A172 (cell line): ENCODE measurements at regions not wholly inside any gene's neighbourhood (a gene's known extent, or its start where the extent isn't known, plus 50 kb on each side); places are given as distances from the start of the nearest gene placed in this dataset.
"Not testable (repeated sequence)": the region's sequence is repeated elsewhere in the genome, so short reads cannot be mapped to it uniquely, and the experiment has no call there.

ENCODE experiments used
- DNase-seq: peaks from one replicate; pipeline ENCODE4 v3.0.0-alpha.2; 2015; ENCODE audit warnings: low spot score

GRCh38 chr13:91219201-91219600 lies 128.3 kb upstream of the MIR17HG start:
- DNase-seq, result no peak

GRCh38 chr13:91220872-91221271 lies 126.6 kb upstream of the MIR17HG start:
- no peak for DNase-seq

GRCh38 chr13:91228108-91228507 lies 119.4 kb upstream of the MIR17HG start:
- DNase-seq, result no peak

- no peak for DNase-seq
Measured at GRCh38 chr13:91228940-91229339, 118.5 kb upstream of the MIR17HG start.

- DNase-seq, result no peak
Measured at GRCh38 chr13:91232716-91233115, 114.8 kb upstream of the MIR17HG start.

GRCh38 chr13:91233291-91233690 lies 114.2 kb upstream of the MIR17HG start:
- no peak for DNase-seq

DNA sequence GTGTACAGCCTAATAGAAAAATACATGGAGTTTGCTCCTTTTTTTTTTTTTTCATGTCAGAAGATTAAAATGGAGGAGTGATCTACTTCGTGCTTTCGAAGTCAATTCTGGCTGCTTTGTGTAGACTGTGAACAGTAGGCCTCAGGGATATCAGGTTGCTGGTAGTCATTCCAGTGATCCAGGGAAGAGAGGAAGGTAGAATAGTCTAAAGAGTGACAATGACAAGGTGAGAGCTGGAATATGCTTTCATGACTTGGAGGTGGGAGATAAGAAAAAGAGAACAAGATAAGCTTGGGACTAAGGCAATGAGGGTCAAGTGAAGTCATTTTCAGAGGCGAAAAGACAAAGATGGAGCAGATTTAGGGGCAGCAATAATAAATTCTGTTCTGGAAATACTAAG lies 111.3 kb upstream of the MIR17HG start:
- DNase-seq, result no peak

GRCh38 chr13:91236921-91237320 lies 110.6 kb upstream of the MIR17HG start:
- no peak for DNase-seq

- no peak for DNase-seq
Measured at GRCh38 chr13:91238036-91238435, 109.5 kb upstream of the MIR17HG start.

GRCh38 chr13:91240341-91240740 lies 107.1 kb upstream of the MIR17HG start:
- no peak for DNase-seq

DNA sequence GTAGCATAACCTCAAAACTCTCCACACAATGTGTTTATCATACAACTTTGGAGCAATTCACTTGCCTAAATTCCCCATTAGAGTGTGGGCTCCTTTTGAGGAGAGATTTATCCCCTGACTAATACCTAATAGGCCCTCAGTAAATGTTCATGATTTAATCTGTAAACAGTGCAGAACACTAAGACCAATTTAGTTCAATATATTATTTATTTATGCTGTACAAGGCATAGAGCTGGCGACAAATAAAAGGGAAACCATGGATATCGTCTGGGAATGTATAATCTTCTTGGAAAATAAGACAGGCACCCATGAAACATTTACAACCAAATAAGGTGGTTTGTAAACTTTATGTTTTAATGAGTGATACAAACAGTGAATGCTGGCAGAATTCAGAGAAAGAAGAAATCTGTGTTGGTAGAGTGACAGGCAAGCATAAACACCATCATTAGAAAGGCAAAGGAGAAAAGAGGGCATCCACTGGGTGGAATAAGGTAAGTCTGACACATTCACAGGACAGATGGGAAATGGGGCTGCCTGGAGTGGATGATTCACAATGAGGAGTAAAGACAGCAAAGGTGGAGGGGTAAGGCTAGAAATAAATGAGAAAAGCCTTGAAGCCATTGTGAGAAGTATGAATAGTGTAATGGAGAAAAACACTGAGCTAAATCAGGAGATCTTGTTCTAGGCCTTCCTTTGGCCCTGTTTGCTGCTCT lies 106.1 kb upstream of the MIR17HG start:
- DNase-seq, result no peak

- DNase-seq, result no peak
Measured at GRCh38 chr13:91242652-91243051, 104.8 kb upstream of the MIR17HG start.

- DNase-seq, result no peak
Measured at GRCh38 chr13:91245288-91245687, 102.2 kb upstream of the MIR17HG start.

DNA sequence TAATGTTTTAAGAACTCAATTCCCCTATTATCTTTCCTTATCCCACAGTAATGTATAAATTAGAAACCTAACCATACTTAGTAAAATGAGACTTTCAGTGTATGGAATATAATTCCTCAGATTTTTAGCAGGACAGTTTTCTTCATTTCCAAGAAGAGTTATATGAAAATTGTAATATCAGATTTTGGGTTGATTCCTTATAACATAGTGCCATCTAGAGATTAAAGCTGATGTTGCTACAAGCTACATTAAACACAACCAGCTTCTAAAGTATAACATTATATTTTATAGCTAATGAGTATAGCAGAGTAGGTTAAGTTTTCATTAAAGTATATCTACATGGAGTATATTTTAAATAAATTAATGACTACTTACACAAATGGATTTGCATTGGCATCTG lies 99.7 kb upstream of the MIR17HG start:
- no peak for DNase-seq

DNA sequence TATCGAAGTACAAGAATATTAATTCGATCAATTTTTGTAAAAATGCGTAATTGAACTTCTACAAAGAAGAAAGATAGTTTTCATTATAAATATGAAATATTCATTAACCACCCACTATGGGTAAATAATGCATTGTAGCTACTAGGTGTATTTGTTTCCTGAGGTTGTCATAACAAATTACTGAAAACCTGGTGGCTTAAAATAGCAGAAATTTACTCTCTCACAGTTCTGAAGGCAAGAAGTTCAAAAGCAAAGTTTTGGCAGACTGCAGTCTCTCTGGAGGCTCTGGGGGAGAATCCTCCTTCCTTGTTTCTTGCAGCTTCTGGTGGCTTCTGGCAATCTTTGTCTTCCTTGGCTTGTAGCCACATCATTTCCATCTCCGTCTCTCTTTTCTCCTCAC lies 99.2 kb upstream of the MIR17HG start:
- no peak for DNase-seq

DNA sequence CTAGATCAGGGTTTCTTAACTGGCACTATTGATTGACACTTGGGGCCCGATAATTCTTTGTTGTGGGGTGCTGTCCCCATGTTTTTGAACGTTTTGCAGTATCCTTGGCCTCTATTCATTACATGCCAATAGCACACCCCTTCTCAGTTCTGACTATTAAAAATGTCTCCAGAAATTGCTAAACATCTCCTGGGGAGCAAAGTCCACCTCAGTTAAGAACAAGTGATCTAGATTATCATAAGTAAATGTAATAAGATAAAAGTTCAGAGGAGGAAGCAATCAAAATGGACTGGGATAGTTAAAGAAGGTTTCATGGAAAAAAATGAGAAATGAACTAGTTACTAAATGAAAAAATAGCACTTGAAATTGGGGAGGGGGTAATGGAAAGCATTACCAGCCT lies 98.1 kb upstream of the MIR17HG start:
- DNase-seq, result no peak

DNA sequence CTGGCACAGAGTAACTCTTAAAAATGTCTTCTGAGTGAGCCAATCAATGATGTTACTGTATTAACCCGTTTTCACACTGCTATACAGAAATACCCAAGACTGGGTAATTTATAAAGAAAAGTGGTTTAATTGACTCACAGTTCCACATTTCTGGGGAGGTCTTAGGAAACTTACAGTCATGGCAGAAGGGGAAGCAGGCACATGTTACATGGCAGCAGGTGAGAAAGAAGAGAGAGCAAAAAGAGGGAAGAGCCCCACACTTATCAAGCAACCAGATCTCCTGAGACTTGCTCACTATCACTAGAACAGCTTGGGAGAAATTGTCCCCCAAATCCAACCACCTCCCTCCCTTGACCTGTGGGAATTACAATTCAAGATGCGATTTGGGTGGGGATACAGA lies 97.6 kb upstream of the MIR17HG start:
- no peak for DNase-seq

DNA sequence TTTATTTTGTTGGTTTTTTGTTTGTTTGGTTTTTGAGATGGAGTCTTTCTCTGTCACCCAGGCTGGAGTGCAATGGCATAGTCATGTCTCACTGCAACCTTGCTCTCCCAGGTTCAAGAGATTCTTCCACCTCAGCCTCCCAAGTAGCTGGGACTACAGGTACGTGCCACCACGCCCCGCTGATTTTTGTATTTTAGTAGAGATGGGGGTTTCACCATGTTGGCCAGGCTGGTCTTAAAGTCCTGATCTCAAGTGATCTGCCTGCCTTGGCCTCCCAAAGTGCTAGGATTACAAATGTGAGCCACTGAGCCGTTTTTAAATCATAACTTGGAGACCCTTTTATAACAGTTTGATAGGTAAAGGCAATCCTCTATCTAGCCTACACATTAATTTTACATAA lies 95.9 kb upstream of the MIR17HG start:
- not testable (repeated sequence) for DNase-seq

DNA sequence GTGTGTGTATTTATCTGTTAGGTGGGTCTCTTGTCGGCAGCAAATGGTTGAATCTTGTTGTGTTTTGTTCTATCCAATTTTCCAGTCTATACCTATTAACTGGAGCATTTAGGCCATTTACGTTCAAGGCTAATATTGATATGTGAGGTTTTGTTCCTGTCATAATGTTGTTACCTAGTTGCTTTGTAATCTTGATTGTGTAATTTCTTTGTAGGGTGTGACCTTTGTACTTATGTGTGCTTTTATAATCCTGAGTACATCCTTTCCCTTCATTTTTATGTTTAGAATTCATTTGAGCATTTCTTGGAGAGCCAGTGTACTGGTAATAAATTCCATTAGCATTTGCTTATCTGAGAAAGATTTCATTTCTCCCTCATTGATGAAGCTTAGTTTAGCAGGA lies 83.0 kb upstream of the MIR17HG start:
- DNase-seq, result no peak

- no peak for DNase-seq
Measured at GRCh38 chr13:91269237-91269636, 78.2 kb upstream of the MIR17HG start.

DNA sequence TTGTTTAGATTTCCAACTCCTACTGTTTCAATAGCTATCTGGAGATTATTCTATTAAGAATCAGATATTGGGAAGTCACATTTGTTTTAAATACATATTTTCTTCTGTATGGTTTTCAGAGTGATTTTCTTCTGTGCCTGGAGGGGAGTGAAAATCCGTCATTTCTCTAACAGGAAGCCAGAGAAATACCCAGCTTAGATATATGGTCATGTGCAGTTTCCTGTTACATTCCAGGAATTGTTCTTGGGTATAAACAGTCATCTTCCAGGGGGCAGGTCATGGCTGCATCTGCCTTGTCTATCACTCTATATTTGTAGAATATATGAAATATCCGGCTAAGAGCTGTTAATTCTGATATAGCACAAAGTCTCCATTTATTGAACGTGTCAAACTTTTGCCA lies 77.5 kb upstream of the MIR17HG start:
- no peak for DNase-seq

DNA sequence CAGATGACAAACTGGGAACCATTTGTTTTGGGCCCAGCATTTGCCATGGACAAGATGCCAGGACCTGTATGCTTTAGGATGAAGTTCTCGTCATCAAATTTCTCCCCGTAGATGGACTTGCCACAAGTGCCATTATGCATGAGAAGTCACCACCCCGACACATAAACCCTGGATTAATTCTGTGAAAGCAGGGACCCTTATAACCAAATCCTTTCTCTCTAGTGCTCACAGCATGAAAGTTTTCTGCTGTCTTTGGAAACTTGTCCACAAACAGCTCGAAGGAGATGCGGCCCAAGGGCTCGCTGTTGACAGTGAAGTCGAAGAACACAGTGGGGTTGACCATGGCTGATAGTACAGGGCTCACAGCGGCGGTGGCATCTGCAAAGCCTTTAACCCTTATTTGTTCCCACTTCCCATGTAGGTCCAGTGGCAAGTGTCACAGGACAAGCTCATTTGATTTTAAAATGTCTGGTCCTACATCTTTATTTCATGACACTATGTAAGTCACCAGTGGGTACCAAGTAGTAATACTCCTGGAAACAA lies 75.2 kb upstream of the MIR17HG start:
- DNase-seq, result no peak

DNA sequence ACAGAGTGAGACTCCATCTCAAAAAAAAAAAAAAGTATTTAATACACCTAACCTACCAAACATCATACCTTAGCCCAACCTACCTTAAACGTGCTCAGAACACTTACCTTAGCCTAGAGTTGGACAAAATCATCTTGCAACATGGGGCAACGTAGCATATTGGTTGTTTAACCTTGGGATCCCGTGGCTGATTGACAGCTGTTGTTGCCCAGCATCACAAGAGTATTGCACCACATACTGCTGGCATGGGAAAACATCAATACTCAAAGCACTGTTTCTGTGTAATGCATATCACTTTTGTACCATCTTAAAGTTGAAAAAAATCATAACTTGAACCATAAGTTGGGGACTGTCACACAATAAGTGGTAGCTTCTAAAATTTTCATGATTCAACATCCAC lies 73.8 kb upstream of the MIR17HG start:
- DNase-seq, result no peak
